ENCODE measurements at regions not wholly inside any gene's neighbourhood (a gene's known extent, or its start where the extent isn't known, plus 50 kb on each side); places are given as distances from the start of the nearest gene placed in this dataset.

DNA sequence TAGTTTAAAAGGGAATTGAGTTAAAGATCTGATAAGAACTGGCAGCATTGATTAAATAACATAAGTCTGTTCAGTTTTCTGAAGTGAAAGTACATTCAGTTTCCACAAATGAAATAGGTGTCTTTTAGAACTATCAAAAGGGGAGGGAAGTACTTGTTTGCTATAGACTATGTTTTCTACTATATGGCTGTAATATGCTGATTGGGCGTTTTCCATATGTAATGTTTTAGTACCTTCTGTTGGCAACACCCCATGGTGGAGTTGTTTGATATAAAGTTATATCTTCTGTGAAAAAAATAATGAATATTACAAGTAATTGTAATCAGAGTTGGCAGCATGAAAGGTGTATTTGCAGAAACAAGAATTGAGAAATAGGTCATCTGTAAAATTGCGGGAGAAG lies 237.6 kb downstream of the JRKL start:
- no peak for TF ChIP-seq CTCF (IDR thresholded peaks at IDR 0.05; ENCODE audit: insufficient read depth, low read length, poor library complexity, severe bottlenecking)
- no peak for TF ChIP-seq EZH2phosphoT487 (conservative IDR thresholded peaks at IDR 0.05; ENCODE audit: low read length)
